Loucy (cell line): ENCODE measurements at regions not wholly inside any gene's neighbourhood (a gene's known extent, or its start where the extent isn't known, plus 50 kb on each side); places are given as distances from the start of the nearest gene placed in this dataset.
A peak's percentile ranks its signal among the peaks of the same experiment; 100 is the strongest.
"Not testable (repeated sequence)": the region's sequence is repeated elsewhere in the genome, so short reads cannot be mapped to it uniquely, and the experiment has no call there.

Experiments used
- H2AFZ ChIP-seq: fragments of 200-600 bp; sonication (generic); 2 replicates; pipeline ENCODE4 v1.6.0; 2016; ENCODE audit warnings: antibody characterized with exemption, mild to moderate bottlenecking, low read length, moderate library complexity
- H3F3A ChIP-seq: fragments of 200-600 bp; 2 replicates; pipeline ENCODE4 v1.6.0; 2016; ENCODE audit warnings: antibody characterized with exemption, low read depth, mild to moderate bottlenecking
- H3K27me3 ChIP-seq: fragments of 200-600 bp; sonication (generic); 2 replicates; pipeline ENCODE4 v1.6.1; 2014; ENCODE audit warnings: low read length, mild to moderate bottlenecking; ENCODE audit not compliant: insufficient read depth, poor library complexity, severe bottlenecking
- H3K36me3 ChIP-seq: fragments of 200-600 bp; sonication (generic); 2 replicates; pipeline ENCODE4 v1.6.1; 2016; ENCODE audit warnings: low read length; ENCODE audit not compliant: insufficient read depth
- H3K4me1 ChIP-seq: fragments of 200-600 bp; sonication (generic); 2 replicates; pipeline ENCODE4 v1.5.1; 2014; ENCODE audit warnings: low read length, mild to moderate bottlenecking; ENCODE audit not compliant: insufficient read depth, poor library complexity, severe bottlenecking
- H3K4me2 ChIP-seq: fragments of 200-600 bp; sonication (generic); 2 replicates; pipeline ENCODE4 v1.6.0; 2014; ENCODE audit warnings: antibody characterized with exemption, low read length, low read depth, mild to moderate bottlenecking; ENCODE audit not compliant: poor library complexity, severe bottlenecking
- H3K4me3 ChIP-seq: fragments of 200-600 bp; sonication (generic); 2 replicates; pipeline ENCODE4 v1.5.1; 2014; ENCODE audit warnings: low read length, mild to moderate bottlenecking, mixed read lengths; ENCODE audit not compliant: poor library complexity, severe bottlenecking
- H3K79me2 ChIP-seq: fragments of 200-600 bp; sonication (generic); 2 replicates; pipeline ENCODE4 v1.6.1; 2014; ENCODE audit warnings: low read length; ENCODE audit not compliant: insufficient read depth
- H3K9ac ChIP-seq: fragments of 200-600 bp; sonication (generic); 2 replicates; pipeline ENCODE4 v1.6.0; 2014; ENCODE audit warnings: mild to moderate bottlenecking, low read depth, low read length, moderate library complexity; ENCODE audit not compliant: poor library complexity, severe bottlenecking
- H3K9me2 ChIP-seq: fragments of 200-600 bp; sonication (generic); replicated peaks from 2 replicates; pipeline ENCODE4 v1.6.1; 2016; ENCODE audit warnings: low read depth, low read length, mixed read lengths
- H3K9me3 ChIP-seq: fragments of 200-600 bp; sonication (generic); 2 replicates; pipeline ENCODE4 v1.6.1; 2014; ENCODE audit warnings: mild to moderate bottlenecking, antibody characterized with exemption, low read length, low read depth; ENCODE audit not compliant: insufficient read depth
- H4K20me1 ChIP-seq: fragments of 200-600 bp; sonication (generic); 2 replicates; pipeline ENCODE4 v1.6.0; 2014; ENCODE audit warnings: antibody characterized with exemption, low read length, mild to moderate bottlenecking; ENCODE audit not compliant: insufficient read depth, poor library complexity, severe bottlenecking
- EZH2phosphoT487 ChIP-seq: fragments of 200-600 bp; IDR thresholded peaks from 2 replicates; pipeline ENCODE4 v1.6.1; 2018; ENCODE audit warnings: antibody characterized with exemption, mild to moderate bottlenecking, moderate library complexity, borderline replicate concordance
- TF ChIP-seq, protein P1 (sequence below): fragments of 200-600 bp; sonication (generic); conservative IDR thresholded peaks from 2 replicates; pipeline ENCODE4 v1.5.1; 2014; ENCODE audit warnings: mild to moderate bottlenecking, antibody characterized with exemption, low read length

GRCh38 chr1:147052143-147052542, 114.0 kb downstream of the NBPF12 start:
- no peaks in the 10 kb centered on the region for H3K9me2 ChIP-seq
- H2AFZ ChIP-seq, result no peak overlapping the region
- H3K4me1 ChIP-seq, result peaks cover 2% of the 10 kb centered on the region
- H4K20me1 ChIP-seq, result no peaks in the 10 kb centered on the region
- H3F3A ChIP-seq, result no peaks in the 10 kb centered on the region
- no peak overlapping the region for H3K9ac ChIP-seq
- no peaks in the 10 kb centered on the region for H3K9me3 ChIP-seq
- no peaks in the 10 kb centered on the region for H3K79me2 ChIP-seq
- no peaks in the 10 kb centered on the region for H3K27me3 ChIP-seq
- TF ChIP-seq, protein P1, sequence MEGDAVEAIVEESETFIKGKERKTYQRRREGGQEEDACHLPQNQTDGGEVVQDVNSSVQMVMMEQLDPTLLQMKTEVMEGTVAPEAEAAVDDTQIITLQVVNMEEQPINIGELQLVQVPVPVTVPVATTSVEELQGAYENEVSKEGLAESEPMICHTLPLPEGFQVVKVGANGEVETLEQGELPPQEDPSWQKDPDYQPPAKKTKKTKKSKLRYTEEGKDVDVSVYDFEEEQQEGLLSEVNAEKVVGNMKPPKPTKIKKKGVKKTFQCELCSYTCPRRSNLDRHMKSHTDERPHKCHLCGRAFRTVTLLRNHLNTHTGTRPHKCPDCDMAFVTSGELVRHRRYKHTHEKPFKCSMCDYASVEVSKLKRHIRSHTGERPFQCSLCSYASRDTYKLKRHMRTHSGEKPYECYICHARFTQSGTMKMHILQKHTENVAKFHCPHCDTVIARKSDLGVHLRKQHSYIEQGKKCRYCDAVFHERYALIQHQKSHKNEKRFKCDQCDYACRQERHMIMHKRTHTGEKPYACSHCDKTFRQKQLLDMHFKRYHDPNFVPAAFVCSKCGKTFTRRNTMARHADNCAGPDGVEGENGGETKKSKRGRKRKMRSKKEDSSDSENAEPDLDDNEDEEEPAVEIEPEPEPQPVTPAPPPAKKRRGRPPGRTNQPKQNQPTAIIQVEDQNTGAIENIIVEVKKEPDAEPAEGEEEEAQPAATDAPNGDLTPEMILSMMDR, result no peak
- no peak for TF ChIP-seq EZH2phosphoT487
- no peak overlapping the region for H3K4me2 ChIP-seq
- H3K36me3 ChIP-seq, result no peaks in the 10 kb centered on the region
- no peak overlapping the region for H3K4me3 ChIP-seq

DNA sequence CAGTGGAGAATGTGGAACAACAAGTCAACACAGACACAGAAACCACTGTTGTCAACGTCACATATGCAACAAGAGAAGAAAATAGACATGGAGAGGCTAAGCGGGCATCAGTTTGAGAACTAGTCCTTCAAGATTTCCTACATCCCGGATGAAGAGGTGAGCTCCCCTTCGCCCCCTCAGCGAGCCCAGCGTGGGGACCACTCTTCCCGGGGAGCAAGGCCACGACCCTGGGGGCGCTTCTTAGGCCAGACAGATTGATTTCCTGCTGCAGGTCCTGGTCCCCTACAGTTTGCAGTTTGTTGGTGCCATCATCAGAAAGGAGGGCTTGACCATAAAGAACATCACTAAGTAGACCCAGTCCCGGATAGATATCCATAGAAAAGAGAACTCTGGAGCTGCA, 113.0 kb downstream of the NBPF12 start:
- H3K9ac ChIP-seq, result no peak overlapping the region
- no peaks in the 10 kb centered on the region for H3K9me2 ChIP-seq
- H3K79me2 ChIP-seq, result no peaks in the 10 kb centered on the region
- no peaks in the 10 kb centered on the region for H3K27me3 ChIP-seq
- H3K4me2 ChIP-seq, result no peak overlapping the region
- H3F3A ChIP-seq, result no peaks in the 10 kb centered on the region; the same call in 1 of the 2 replicates
- H3K4me3 ChIP-seq, result no peak overlapping the region
- TF ChIP-seq EZH2phosphoT487, result no peak
- TF ChIP-seq, protein P1, result no peak
- peaks cover 12% of the 10 kb centered on the region for H3K4me1 ChIP-seq
- no peaks in the 10 kb centered on the region for H4K20me1 ChIP-seq
- H2AFZ ChIP-seq, result no peak overlapping the region
- H3K9me3 ChIP-seq, result no peaks in the 10 kb centered on the region
- H3K36me3 ChIP-seq, result no peaks in the 10 kb centered on the region

DNA sequence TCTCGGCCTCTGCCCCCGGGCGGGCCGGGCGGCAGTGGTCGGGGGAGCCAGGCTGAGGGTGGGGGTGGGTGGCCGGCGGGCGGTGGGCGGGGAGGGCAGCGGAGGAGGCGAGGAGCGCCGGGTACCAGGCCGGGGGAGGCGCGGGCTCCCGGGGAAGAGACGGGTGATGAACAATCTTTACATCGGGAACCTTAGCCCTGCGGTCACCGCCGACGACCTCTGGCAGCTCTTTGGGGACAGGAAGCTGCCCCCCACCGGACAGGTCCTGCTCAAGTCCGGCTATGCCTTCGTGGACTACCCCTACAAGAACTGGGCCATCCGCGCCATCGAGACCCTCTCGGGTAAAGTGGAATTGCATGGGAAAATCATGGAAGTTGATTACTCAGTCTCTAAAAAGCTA, 112.5 kb downstream of the NBPF12 start:
- Histone ChIP-seq H3K4me3 (no peak overlapping the region), H3K36me3 (no peaks in the 10 kb centered on the region), H3F3A (no peaks in the 10 kb centered on the region; the same call in 1 of the 2 replicates), H3K9ac (no peak overlapping the region), H3K79me2 (no peaks in the 10 kb centered on the region), H3K4me2 (no peak overlapping the region), H4K20me1 (no peaks in the 10 kb centered on the region), H3K9me3 (no peaks in the 10 kb centered on the region), H3K4me1 (peaks cover 17% of the 10 kb centered on the region), H2AFZ (no peak overlapping the region), H3K9me2 (no peaks in the 10 kb centered on the region), H3K27me3 (no peaks in the 10 kb centered on the region)
- TF ChIP-seq EZH2phosphoT487, result no peak
- TF ChIP-seq, protein P1, result no peak

GRCh38 chr1:147046863-147047394, 108.8 kb downstream of the NBPF12 start:
- peaks cover 37% of the 10 kb centered on the region for H3K4me1 ChIP-seq
- H3K9me2 ChIP-seq, H4K20me1 ChIP-seq, H3K27me3 ChIP-seq, H3K36me3 ChIP-seq, H3K79me2 ChIP-seq, H3F3A ChIP-seq, H3K9me3 ChIP-seq: not testable (repeated sequence)
- peak overlapping the region; percentile 58 for H3K4me3 ChIP-seq
- 0 out of 2 replicates have a peak overlapping the region, but pooled peaks have one; percentile 59 for H2AFZ ChIP-seq
- peak overlapping the region; percentile 62 for H3K4me2 ChIP-seq
- peak overlapping the region; percentile 51 for H3K9ac ChIP-seq
